ENCODE measurements at regions not wholly inside any gene's neighbourhood (a gene's known extent, or its start where the extent isn't known, plus 50 kb on each side); places are given as distances from the start of the nearest gene placed in this dataset.

GRCh38 chr6:71507183-71507582 lies 218.6 kb downstream of the OGFRL1 start:
- TF ChIP-seq ZNF239 (tag by site-specific recombination; IDR thresholded peaks at IDR 0.05) (no peak), ZNF830 (tag by site-specific recombination; IDR thresholded peaks at IDR 0.05; ENCODE audit: low read depth) (no peak), ZNF140 (tag by site-specific recombination; IDR thresholded peaks at IDR 0.05) (no peak), ZNF549 (tag by site-specific recombination; IDR thresholded peaks at IDR 0.05) (no peak), FEZF1 (tag by site-specific recombination; IDR thresholded peaks at IDR 0.05) (no peak)
- TF ChIP-seq, protein P1, sequence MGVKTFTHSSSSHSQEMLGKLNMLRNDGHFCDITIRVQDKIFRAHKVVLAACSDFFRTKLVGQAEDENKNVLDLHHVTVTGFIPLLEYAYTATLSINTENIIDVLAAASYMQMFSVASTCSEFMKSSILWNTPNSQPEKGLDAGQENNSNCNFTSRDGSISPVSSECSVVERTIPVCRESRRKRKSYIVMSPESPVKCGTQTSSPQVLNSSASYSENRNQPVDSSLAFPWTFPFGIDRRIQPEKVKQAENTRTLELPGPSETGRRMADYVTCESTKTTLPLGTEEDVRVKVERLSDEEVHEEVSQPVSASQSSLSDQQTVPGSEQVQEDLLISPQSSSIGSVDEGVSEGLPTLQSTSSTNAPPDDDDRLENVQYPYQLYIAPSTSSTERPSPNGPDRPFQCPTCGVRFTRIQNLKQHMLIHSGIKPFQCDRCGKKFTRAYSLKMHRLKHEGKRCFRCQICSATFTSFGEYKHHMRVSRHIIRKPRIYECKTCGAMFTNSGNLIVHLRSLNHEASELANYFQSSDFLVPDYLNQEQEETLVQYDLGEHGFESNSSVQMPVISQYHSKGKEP (tag by site-specific recombination; IDR thresholded peaks at IDR 0.05): no peak
- TF ChIP-seq, protein P2, sequence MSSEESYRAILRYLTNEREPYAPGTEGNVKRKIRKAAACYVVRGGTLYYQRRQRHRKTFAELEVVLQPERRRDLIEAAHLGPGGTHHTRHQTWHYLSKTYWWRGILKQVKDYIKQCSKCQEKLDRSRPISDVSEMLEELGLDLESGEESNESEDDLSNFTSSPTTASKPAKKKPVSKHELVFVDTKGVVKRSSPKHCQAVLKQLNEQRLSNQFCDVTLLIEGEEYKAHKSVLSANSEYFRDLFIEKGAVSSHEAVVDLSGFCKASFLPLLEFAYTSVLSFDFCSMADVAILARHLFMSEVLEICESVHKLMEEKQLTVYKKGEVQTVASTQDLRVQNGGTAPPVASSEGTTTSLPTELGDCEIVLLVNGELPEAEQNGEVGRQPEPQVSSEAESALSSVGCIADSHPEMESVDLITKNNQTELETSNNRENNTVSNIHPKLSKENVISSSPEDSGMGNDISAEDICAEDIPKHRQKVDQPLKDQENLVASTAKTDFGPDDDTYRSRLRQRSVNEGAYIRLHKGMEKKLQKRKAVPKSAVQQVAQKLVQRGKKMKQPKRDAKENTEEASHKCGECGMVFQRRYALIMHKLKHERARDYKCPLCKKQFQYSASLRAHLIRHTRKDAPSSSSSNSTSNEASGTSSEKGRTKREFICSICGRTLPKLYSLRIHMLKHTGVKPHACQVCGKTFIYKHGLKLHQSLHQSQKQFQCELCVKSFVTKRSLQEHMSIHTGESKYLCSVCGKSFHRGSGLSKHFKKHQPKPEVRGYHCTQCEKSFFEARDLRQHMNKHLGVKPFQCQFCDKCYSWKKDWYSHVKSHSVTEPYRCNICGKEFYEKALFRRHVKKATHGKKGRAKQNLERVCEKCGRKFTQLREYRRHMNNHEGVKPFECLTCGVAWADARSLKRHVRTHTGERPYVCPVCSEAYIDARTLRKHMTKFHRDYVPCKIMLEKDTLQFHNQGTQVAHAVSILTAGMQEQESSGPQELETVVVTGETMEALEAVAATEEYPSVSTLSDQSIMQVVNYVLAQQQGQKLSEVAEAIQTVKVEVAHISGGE (tag by site-specific recombination; conservative IDR thresholded peaks at IDR 0.05; ENCODE audit: low read depth): no peak
